SJCRH30 (cell line): ENCODE measurements at regions not wholly inside any gene's neighbourhood (a gene's known extent, or its start where the extent isn't known, plus 50 kb on each side); places are given as distances from the start of the nearest gene placed in this dataset.
"Not testable (repeated sequence)": the region's sequence is repeated elsewhere in the genome, so short reads cannot be mapped to it uniquely, and the experiment has no call there.

ENCODE experiments used
- DNase-seq, 2 experiments: peaks; one replicate each; pipeline ENCODE4 v3.0.0-alpha.2; 2015 to 2020
- H3K27ac ChIP-seq: fragments of 250-450 bp; sonication (Bioruptor Pico); 2 replicates; pipeline ENCODE4 v1.5.1; 2020; ENCODE audit warnings: mild to moderate bottlenecking, moderate library complexity
- H3K27me3 ChIP-seq: fragments of 250-450 bp; sonication (Bioruptor Pico); 2 replicates; pipeline ENCODE4 v1.5.1; 2020; ENCODE audit warnings: mild to moderate bottlenecking, moderate library complexity
- H3K36me3 ChIP-seq: fragments of 250-450 bp; sonication (Bioruptor Pico); 2 replicates; pipeline ENCODE4 v1.5.1; 2020; ENCODE audit warnings: mild to moderate bottlenecking, moderate library complexity
- H3K4me1 ChIP-seq: fragments of 250-450 bp; sonication (Bioruptor Pico); 2 replicates; pipeline ENCODE4 v1.5.1; 2020; ENCODE audit warnings: mild to moderate bottlenecking, moderate library complexity
- H3K4me3 ChIP-seq: fragments of 250-450 bp; sonication (Bioruptor Pico); 2 replicates; pipeline ENCODE4 v1.5.1; 2020; ENCODE audit warnings: mild to moderate bottlenecking, moderate library complexity
- H3K9me3 ChIP-seq: fragments of 250-450 bp; sonication (Bioruptor Pico); replicated peaks from 2 replicates; pipeline ENCODE4 v1.5.1; 2020; ENCODE audit warnings: mild to moderate bottlenecking, moderate library complexity

DNA sequence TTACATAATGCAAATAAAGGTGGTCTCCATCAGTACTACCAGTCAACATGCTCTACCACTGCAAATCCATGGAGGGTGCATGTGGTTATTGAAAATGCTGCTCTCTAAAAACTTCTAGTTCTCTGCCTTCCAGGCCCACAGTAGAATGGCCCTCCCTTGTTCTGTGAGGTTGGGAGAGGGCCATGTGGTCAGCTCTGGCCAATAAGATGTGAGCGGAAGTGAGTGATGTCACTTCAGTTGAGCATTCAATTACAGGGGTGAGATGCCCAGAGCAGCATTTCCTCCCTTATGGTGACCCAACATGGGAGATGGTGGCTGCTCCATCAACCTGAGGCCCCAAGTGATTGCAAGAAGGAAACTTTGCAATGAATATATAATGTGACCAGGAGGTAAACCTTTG is 148.8 kb downstream of the CPEB2 start:
- no peaks in the 10 kb centered on the region for H3K9me3 ChIP-seq
- no peaks in the 10 kb centered on the region; the same call in 1 of the 2 replicates for H3K4me1 ChIP-seq
- no peak overlapping the region for H3K4me3 ChIP-seq
- no peak overlapping the region for H3K27ac ChIP-seq
- peaks cover 2% of the 10 kb centered on the region; the same call in 1 of the 2 replicates for H3K27me3 ChIP-seq
- peak in 1 of 2 experiments; percentile 6 for DNase-seq
- H3K36me3 ChIP-seq: no peaks in the 10 kb centered on the region

DNA sequence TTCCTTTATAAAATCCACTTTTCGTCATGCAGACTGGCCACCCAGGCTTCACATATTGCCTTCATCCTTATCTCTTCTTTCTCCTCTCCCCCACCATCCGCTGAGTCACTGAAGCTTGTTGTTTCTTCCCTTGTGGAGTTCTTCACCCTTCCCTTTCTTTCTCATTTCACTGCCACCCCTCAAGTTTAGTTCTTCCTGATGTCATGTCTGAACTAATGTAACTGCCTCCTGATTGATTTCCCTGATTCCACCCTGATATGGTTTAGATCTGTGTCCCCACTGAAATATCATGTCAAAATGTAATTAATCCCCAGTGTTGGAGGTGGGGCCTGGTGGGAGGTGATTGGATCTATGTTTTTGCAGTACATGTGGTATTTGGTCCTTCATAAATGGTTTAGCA is 151.4 kb downstream of the CPEB2 start:
- no peaks in the 10 kb centered on the region for H3K9me3 ChIP-seq
- no peaks in the 10 kb centered on the region for H3K36me3 ChIP-seq
- no peak overlapping the region for H3K27ac ChIP-seq
- no peaks in the 10 kb centered on the region for H3K27me3 ChIP-seq
- H3K4me3 ChIP-seq: no peak overlapping the region
- H3K4me1 ChIP-seq: no peaks in the 10 kb centered on the region; the same call in 1 of the 2 replicates
- DNase-seq: no peak

DNA sequence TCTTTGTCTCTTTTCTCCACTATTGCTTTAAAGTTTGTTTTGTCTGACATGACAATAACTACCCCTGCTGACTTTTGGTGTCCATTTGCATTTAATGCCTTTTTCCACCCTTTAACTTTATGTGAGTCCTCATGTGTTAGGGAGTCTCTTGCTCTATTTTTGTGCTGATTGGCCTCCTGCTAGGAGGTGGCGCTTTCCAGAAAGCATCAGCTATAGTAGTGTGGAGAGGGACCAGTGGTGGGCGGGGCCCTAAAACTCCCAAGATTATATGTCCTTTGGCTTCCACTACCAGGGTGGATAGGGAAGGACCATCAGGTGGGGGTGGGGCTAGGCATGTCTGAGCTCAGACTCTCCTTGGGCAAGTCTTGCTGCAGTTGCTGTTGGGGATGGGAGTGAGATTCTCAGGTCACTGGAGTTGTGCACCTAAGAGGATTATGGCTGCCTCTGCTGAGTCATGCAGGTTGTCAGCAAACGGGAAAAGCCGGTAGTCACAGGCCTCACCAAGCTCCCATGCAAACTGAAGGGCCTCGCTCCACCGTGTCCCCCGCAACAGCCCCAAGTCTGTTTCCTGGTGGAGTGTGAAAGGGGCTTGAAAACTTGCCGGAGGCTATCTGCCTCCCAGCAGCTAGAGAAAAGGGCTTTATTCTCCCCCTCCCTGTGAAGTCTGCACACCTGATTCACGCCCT is 156.3 kb downstream of the CPEB2 start:
- DNase-seq: no peak
- H3K36me3 ChIP-seq: no peaks in the 10 kb centered on the region
- H3K27me3 ChIP-seq: no peaks in the 10 kb centered on the region
- H3K4me3 ChIP-seq: no peak overlapping the region
- H3K9me3 ChIP-seq: no peaks in the 10 kb centered on the region
- no peaks in the 10 kb centered on the region for H3K4me1 ChIP-seq
- no peak overlapping the region for H3K27ac ChIP-seq

DNA sequence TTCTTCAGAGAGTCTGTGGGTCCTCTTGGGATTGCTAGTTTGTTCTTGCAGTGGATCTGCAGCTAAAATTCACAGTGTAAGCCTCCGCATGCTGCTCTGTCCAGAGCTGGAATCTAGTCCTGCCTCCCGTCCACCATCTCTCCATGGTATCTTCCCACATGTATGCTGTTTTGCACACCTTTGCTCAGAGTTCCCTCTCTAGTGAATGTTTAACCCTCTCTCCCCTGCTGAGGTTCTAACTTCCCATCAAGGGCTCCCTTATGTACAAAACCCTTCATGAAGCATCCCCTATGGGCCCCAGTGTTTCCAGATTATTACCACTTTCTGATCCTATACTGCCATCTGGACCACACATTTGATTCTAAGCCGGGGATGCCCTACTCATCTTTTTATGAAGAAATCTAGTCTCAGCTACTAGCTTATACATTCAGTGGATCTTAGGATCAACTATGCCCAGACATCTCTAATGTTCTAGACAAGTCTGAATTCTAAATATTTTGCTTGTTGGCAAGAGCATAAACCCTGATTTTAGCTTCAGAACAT is 157.3 kb downstream of the CPEB2 start:
- Histone ChIP-seq H3K36me3 (no peaks in the 10 kb centered on the region), H3K4me3 (no peak overlapping the region), H3K27me3 (no peaks in the 10 kb centered on the region), H3K9me3 (no peaks in the 10 kb centered on the region), H3K4me1 (no peaks in the 10 kb centered on the region), H3K27ac (no peak overlapping the region)
- DNase-seq: no peak

DNA sequence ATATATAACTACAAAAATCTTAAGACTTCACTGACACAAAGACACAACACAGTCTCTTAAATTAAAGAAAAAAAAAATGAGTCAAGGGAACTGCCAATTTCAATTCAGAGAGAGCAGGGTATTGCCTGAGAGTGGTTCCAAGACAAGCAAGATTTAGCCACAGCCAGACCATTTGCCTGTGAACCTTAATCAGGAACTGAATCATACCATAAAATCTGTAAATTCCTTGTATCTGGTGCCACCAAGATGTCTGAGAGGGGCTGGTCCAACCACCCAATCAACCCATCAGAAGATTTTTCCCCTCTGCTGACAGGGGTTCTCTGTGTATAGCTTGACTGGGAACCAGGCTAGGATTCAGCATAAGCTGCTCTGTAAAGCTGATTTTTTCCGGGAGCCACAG is 159.2 kb downstream of the CPEB2 start:
- no peak overlapping the region for H3K27ac ChIP-seq
- H3K4me3 ChIP-seq: no peak overlapping the region
- H3K9me3 ChIP-seq: no peaks in the 10 kb centered on the region
- H3K4me1 ChIP-seq: no peaks in the 10 kb centered on the region
- DNase-seq: no peak
- H3K27me3 ChIP-seq: no peaks in the 10 kb centered on the region
- H3K36me3 ChIP-seq: no peaks in the 10 kb centered on the region

DNA sequence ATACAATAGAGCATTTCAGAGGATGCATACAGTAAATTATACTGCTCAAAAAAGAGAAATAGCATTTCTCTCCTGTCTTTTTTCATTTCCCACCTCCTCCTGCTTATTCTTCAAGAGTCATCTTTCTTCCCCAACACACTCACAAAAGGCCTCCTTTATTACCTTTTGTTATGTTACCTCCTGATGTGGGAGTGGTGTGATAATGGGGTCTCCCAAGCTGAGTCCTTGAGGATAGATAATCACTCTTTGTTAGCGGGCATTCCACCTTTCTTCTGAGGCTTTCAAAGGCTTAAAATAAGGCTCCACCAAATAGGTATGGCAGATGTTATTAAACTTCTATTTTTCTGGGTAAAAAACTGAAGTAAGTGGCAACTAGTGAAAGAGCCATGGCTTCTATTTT is 159.8 kb downstream of the CPEB2 start:
- H3K27me3 ChIP-seq: no peaks in the 10 kb centered on the region
- no peak for DNase-seq
- no peak overlapping the region for H3K4me3 ChIP-seq
- no peak overlapping the region for H3K27ac ChIP-seq
- no peaks in the 10 kb centered on the region for H3K36me3 ChIP-seq
- H3K9me3 ChIP-seq: no peaks in the 10 kb centered on the region
- H3K4me1 ChIP-seq: no peaks in the 10 kb centered on the region

DNA sequence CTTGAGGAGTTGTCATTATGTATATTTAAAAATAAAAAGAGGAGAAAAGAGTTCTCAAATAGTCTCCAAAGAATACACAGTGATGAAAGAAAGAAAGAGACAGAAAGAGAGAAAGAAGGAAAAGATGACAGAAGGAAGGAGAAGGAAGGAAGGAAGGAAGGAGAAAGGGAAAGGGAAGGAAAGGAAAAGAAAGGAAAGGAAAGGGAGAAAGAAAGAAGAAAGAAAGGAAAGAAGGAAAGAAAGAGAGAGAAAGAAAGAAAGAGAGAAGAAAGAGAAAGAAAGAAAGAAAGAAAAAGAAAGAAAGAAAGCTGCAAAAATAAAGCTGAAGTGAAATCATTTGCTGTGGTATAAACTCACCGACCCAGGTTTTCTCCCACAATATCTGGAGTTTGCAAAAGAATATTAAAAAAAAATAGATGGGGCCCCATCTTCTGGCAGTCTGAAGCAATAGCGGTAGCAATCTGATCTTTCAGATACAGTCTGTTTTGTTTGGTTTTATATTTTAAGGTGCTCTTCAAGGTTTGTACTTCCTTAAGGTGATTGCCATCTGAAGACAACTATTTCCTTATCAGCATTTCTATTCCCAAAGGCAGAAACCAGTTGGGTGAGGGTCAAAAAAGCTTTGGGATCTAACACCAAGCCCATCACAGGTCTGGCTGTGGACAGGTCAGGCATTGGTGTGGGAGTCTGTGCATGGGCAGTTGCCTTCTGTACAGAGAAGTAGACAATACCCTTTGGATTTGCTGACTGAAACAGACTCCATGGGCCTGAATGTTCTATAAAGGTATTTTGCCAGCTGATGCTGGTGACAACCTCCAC is 160.4 kb downstream of the CPEB2 start:
- no peak for DNase-seq
- no peaks in the 10 kb centered on the region for H3K9me3 ChIP-seq
- H3K27me3 ChIP-seq: no peaks in the 10 kb centered on the region
- H3K36me3 ChIP-seq: no peaks in the 10 kb centered on the region
- no peak overlapping the region for H3K4me3 ChIP-seq
- no peak overlapping the region for H3K27ac ChIP-seq
- no peaks in the 10 kb centered on the region for H3K4me1 ChIP-seq

DNA sequence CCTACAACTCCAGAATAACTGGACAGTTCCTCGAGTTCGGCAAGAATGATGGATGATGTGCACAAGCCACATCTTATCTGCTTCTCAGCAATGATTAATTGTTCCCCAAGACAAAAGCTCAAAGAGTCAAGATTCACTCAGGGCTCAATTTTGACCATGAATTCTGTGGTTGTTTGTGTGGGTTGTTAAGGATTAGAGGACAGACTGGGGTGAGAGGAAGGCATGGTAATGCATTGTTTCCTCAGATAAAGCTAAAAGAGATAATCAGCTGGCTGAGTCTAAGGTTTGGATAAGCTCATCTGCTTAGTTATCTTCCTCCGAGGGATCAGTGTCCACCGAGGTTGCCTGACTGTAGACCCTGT is 161.0 kb downstream of the CPEB2 start:
- no peak for DNase-seq
- no peaks in the 10 kb centered on the region for H3K36me3 ChIP-seq
- H3K27me3 ChIP-seq: no peaks in the 10 kb centered on the region
- no peak overlapping the region for H3K27ac ChIP-seq
- no peaks in the 10 kb centered on the region for H3K4me1 ChIP-seq
- H3K4me3 ChIP-seq: no peak overlapping the region
- no peaks in the 10 kb centered on the region for H3K9me3 ChIP-seq

DNA sequence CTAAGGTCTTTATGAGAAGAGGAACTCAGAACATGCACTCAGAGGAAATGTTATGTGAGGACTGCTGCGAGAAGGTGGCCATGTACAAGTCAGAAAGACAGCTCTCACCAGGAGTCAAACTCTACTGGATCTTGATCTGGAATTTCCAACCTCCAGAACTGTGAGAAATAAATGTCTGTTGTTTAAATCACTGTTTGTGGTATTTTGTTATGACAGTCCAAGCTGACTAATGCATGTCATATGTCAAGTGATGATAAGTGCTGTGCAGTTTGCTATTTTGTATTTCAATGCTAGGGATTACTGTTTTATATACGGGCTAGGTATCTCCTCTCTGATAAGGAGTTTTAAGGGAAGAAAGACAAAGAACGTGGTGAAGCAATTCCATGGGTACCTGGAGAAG is 162.3 kb downstream of the CPEB2 start:
- no peaks in the 10 kb centered on the region for H3K4me1 ChIP-seq
- no peak for DNase-seq
- no peaks in the 10 kb centered on the region for H3K9me3 ChIP-seq
- no peak overlapping the region for H3K4me3 ChIP-seq
- no peaks in the 10 kb centered on the region for H3K27me3 ChIP-seq
- H3K27ac ChIP-seq: no peak overlapping the region
- H3K36me3 ChIP-seq: no peaks in the 10 kb centered on the region

DNA sequence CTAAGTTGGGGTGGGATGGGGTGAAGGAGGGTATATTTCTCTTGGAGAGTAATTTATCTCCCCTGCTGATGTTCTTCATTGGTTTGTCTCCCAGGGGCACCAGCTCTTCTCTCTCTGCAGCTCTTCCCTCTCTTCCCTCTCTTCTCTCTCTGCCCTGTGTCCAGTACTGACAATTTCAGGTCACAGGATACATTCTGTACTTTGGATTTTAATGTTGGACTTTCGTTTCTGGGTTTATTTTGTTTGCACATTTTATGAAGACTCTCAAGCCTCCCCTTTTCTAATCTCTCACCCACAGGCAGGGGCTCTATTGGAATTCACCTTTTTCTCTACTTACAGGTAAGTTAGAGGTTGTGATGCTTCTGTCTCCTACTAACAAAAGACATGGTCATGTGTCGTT is 165.5 kb downstream of the CPEB2 start:
- Histone ChIP-seq H3K27me3 (no peaks in the 10 kb centered on the region), H3K4me1 (no peaks in the 10 kb centered on the region), H3K27ac (no peak overlapping the region), H3K9me3 (no peaks in the 10 kb centered on the region), H3K36me3 (no peaks in the 10 kb centered on the region), H3K4me3 (no peak overlapping the region)
- DNase-seq: no peak

DNA sequence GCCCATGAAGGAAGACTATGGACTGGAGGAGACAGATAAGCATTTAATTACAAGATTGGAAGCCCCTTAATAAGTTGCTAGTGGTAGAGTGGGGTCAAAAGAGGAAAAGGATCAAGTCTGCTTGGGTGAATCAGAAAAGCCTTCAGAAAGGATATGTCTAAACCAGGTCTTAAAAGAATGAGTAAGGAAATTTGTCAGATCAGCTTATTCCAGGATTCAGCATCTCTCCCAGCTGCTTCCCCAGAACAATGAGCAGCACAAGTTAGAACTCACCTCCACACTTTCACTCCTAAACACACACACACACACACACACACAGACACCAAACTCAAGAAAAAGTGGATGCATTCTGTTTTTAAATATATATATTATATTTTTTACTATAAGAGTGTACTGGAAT is 166.5 kb downstream of the CPEB2 start:
- Histone ChIP-seq H3K27ac (no peak overlapping the region), H3K4me3 (no peak overlapping the region), H3K4me1 (no peaks in the 10 kb centered on the region), H3K36me3 (no peaks in the 10 kb centered on the region), H3K9me3 (no peaks in the 10 kb centered on the region), H3K27me3 (no peaks in the 10 kb centered on the region)
- DNase-seq: no peak

DNA sequence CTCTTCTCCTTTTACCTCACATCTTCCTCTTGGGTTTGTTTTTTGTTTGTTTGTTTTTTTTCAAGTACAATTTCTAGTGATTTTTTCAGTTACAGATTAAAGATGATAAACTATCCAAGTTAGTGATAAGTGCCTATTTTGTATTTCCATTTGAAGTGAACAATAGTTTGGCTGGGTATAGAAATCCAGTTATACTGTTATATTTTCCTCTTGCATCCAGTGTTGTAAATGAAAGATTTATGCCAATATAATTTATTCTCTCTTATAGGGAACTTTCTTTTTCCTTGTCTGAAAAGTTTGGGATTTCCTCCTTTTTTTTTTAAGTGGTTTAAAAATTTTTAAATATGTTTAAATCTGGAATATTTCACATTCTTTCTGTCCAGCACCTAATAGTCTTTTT is 169.4 kb downstream of the CPEB2 start:
- no peaks in the 10 kb centered on the region for H3K27me3 ChIP-seq
- no peaks in the 10 kb centered on the region for H3K9me3 ChIP-seq
- H3K36me3 ChIP-seq: no peaks in the 10 kb centered on the region
- no peaks in the 10 kb centered on the region for H3K4me1 ChIP-seq
- H3K27ac ChIP-seq: no peak overlapping the region
- H3K4me3 ChIP-seq: no peak overlapping the region
- no peak for DNase-seq

DNA sequence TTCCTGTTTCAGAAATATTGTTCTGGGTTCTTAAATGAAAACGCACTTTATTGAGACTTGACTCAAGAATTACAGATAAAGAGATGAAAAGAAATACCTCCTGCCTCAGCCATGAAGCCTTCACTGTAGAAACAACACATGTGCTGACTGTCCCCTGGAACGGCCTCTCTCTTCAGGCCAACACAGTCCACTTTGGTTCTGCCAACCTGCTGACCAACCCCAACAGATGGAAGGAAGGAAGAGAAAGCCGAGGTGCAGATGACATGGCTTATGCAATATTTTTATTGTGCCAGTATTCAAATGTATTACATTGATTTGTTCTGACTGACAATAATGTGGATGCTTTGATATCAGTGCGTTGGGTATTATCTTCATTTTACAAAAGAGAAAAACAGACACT is 171.0 kb downstream of the CPEB2 start:
- Histone ChIP-seq H3K4me1 (no peaks in the 10 kb centered on the region), H3K9me3 (no peaks in the 10 kb centered on the region), H3K4me3 (no peak overlapping the region), H3K36me3 (no peaks in the 10 kb centered on the region), H3K27me3 (no peaks in the 10 kb centered on the region), H3K27ac (no peak overlapping the region)
- DNase-seq: no peak

DNA sequence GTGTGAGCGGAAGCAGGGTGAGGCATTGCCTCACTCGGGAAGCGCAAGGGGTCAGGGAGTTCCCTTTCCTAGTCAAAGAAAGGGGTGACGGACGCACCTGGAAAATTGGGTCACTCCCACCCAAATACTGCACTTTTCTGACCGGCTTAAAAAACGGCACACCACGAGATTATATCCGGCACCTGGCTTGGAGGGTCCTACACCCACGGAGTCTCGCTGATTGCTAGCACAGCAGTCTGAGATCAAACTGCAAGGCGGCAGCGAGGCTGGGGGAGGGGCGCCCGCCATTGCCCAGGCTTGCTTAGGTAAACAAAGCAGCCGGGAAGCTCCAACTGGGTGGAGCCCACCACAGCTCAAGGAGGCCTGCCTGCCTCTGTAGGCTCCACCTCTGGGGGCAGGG is 171.9 kb downstream of the CPEB2 start:
- not testable (repeated sequence) for H3K27ac ChIP-seq, DNase-seq, H3K4me1 ChIP-seq, H3K9me3 ChIP-seq, H3K4me3 ChIP-seq, H3K27me3 ChIP-seq, H3K36me3 ChIP-seq

DNA sequence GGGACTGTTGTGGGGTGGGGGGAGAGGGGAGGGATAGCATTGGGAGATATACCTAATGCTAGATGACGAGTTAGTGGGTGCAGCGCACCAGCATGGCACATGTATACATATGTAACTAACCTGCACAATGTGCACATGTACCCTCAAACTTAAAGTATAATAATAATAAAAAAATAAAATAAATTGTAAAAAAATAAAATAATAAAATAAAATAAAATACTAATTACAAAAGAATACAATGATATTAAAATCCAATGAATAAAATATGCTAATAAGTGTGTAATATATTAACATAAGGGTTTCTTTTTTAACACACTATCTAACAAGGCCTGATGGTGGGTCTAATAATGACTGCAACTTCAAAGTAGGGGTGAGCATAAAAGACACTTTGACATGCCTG is 177.6 kb downstream of the CPEB2 start:
- H3K27ac ChIP-seq, DNase-seq, H3K4me3 ChIP-seq, H3K36me3 ChIP-seq, H3K9me3 ChIP-seq, H3K27me3 ChIP-seq, H3K4me1 ChIP-seq: not testable (repeated sequence)
